Upper lobe of left lung (tissue), 4 donors: ENCODE measurements at regions not wholly inside any gene's neighbourhood (a gene's known extent, or its start where the extent isn't known, plus 50 kb on each side); places are given as distances from the start of the nearest gene placed in this dataset.

Source experiments
- POLR2A ChIP-seq, 4 donors: fragments of 450-650 bp; IDR thresholded peaks; one replicate each; pipeline ENCODE4 v1.5.1; 2016 to 2017; ENCODE audit warnings: antibody characterized with exemption in 4 of 4, mild to moderate bottlenecking in 2 of 4
- TF ChIP-seq, protein P1 (sequence below), 6 experiments: fragments of 450-650 bp in 4 of 6; fragments of 200-600 bp in 2 of 6; sonication (generic) in 2 of 6; IDR thresholded peaks; one replicate each; pipeline ENCODE4 v1.5.1; 2016 to 2019; ENCODE audit warnings: antibody characterized with exemption in 6 of 6

DNA sequence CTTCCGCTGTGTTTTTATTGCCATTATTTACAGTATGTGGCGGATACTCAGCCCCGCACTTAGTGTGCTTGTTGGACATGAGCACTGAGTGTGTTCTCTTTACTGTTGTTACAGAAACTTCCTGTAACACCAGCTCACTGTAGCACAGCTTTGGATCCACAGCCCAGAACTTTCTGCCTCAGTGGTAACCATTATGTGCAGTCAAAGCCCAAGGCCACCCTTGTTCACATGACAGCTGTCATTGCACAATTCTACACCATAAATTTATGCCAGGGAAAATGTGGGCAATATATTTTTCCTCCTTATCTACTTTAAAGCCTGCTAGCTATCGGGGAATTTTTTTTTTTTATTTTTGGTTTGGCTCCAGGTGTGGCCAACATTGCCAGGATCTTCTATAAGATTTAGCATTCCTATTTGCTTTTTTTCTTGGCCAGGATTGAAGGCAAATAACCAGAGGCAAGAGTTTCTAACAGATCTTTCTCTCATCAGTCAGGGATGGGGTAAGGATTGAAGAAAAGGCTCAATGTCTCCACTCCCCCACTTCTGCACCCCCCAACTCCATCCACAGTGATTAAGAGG lies 176.0 kb upstream of the PELI2 start:
- TF ChIP-seq, protein P1, sequence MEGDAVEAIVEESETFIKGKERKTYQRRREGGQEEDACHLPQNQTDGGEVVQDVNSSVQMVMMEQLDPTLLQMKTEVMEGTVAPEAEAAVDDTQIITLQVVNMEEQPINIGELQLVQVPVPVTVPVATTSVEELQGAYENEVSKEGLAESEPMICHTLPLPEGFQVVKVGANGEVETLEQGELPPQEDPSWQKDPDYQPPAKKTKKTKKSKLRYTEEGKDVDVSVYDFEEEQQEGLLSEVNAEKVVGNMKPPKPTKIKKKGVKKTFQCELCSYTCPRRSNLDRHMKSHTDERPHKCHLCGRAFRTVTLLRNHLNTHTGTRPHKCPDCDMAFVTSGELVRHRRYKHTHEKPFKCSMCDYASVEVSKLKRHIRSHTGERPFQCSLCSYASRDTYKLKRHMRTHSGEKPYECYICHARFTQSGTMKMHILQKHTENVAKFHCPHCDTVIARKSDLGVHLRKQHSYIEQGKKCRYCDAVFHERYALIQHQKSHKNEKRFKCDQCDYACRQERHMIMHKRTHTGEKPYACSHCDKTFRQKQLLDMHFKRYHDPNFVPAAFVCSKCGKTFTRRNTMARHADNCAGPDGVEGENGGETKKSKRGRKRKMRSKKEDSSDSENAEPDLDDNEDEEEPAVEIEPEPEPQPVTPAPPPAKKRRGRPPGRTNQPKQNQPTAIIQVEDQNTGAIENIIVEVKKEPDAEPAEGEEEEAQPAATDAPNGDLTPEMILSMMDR (IDR thresholded peaks at IDR 0.05) = no peak
- no peak for TF ChIP-seq POLR2A (IDR thresholded peaks at IDR 0.05)
